ENCODE measurements at regions not wholly inside any gene's neighbourhood (a gene's known extent, or its start where the extent isn't known, plus 50 kb on each side); places are given as distances from the start of the nearest gene placed in this dataset.

DNA sequence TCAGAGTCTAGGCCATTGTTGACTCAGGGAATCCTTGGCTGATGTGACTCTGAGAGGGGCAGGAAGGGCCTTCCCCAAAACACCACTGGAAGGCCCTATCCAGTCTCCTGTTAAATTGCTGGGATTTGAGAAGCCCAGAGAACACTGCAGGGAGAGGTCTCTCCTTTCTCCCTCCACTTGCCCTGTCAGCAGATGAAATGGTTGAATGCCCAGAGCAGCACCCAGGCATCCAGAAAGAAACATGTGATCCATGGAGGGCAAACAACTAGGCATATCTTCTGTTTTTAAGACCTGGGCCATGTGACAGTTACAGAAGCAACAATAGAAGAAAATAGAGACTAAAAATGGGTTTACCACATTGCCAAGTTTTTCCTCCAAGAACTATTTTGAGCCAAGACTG is 291.1 kb downstream of the QDPR start:
- Histone ChIP-seq H3K27me3 (ENCODE audit: control insufficient read depth in 2 of 2, insufficient read depth in 1 of 2, low read length in 1 of 2) (no peaks in the 10 kb centered on the region), H3K4me3 (ENCODE audit: low read length in 2 of 2) (no peak overlapping the region), H3K27ac (ENCODE audit: low read depth in 1 of 2, low read length in 1 of 2) (no peak overlapping the region), H3K4me1 (ENCODE audit: control insufficient read depth in 2 of 2, insufficient read depth in 2 of 2, low read length in 2 of 2) (no peaks in the 10 kb centered on the region), H3K36me3 (ENCODE audit: control insufficient read depth in 2 of 2, insufficient read depth in 2 of 2, low read length in 1 of 2) (no peaks in the 10 kb centered on the region), H3K9me3 (ENCODE audit: control insufficient read depth in 2 of 2, insufficient read depth in 1 of 2, low read length in 1 of 2) (no peaks in the 10 kb centered on the region)
- no peak for DNase-seq (ENCODE audit: low read depth in 6 of 9, low spot score in 9 of 9)

- Histone ChIP-seq H3K27me3 (ENCODE audit: control insufficient read depth in 2 of 2, insufficient read depth in 1 of 2, low read length in 1 of 2) (no peaks in the 10 kb centered on the region), H3K4me3 (ENCODE audit: low read length in 2 of 2) (no peak overlapping the region), H3K9me3 (ENCODE audit: control insufficient read depth in 2 of 2, insufficient read depth in 1 of 2, low read length in 1 of 2) (peaks cover 0 to 4% of the 10 kb centered on the region in 2 donors), H3K4me1 (ENCODE audit: control insufficient read depth in 2 of 2, insufficient read depth in 2 of 2, low read length in 2 of 2) (no peaks in the 10 kb centered on the region), H3K36me3 (ENCODE audit: control insufficient read depth in 2 of 2, insufficient read depth in 2 of 2, low read length in 1 of 2) (no peaks in the 10 kb centered on the region), H3K27ac (ENCODE audit: low read depth in 1 of 2, low read length in 1 of 2) (no peak overlapping the region)
- DNase-seq (ENCODE audit: low read depth in 6 of 9, low spot score in 9 of 9), result no peak
- 93% methylated on average over 3 of the region's 3 CpGs for WGBS
Observed at GRCh38 chr4:17218786-17219185, 293.1 kb downstream of the QDPR start.

- H3K9me3 ChIP-seq (ENCODE audit: control insufficient read depth in 2 of 2, insufficient read depth in 1 of 2, low read length in 1 of 2), result no peaks in the 10 kb centered on the region
- H3K27me3 ChIP-seq (ENCODE audit: control insufficient read depth in 2 of 2, insufficient read depth in 1 of 2, low read length in 1 of 2), result no peaks in the 10 kb centered on the region
- WGBS, result 92% methylated on average over 7 of the region's 7 CpGs
- no peak overlapping the region for H3K27ac ChIP-seq (ENCODE audit: low read depth in 1 of 2, low read length in 1 of 2)
- DNase-seq (ENCODE audit: low read depth in 6 of 9, low spot score in 9 of 9), result no peak
- no peak overlapping the region for H3K4me3 ChIP-seq (ENCODE audit: low read length in 2 of 2)
- no peaks in the 10 kb centered on the region for H3K36me3 ChIP-seq (ENCODE audit: control insufficient read depth in 2 of 2, insufficient read depth in 2 of 2, low read length in 1 of 2)
- H3K4me1 ChIP-seq (ENCODE audit: control insufficient read depth in 2 of 2, insufficient read depth in 2 of 2, low read length in 2 of 2), result no peaks in the 10 kb centered on the region
Observed at GRCh38 chr4:17206829-17207801, 304.8 kb downstream of the QDPR start.

- DNase-seq (ENCODE audit: low read depth in 6 of 9, low spot score in 9 of 9), result no peak
- H3K4me3 ChIP-seq (ENCODE audit: low read length in 2 of 2), result no peak overlapping the region
- H3K36me3 ChIP-seq (ENCODE audit: control insufficient read depth in 2 of 2, insufficient read depth in 2 of 2, low read length in 1 of 2), result no peaks in the 10 kb centered on the region
- H3K27ac ChIP-seq (ENCODE audit: low read depth in 1 of 2, low read length in 1 of 2), result no peak overlapping the region
- H3K4me1 ChIP-seq (ENCODE audit: control insufficient read depth in 2 of 2, insufficient read depth in 2 of 2, low read length in 2 of 2), result no peaks in the 10 kb centered on the region
- WGBS, result 45% methylated on average over 2 of the region's 2 CpGs
- H3K27me3 ChIP-seq (ENCODE audit: control insufficient read depth in 2 of 2, insufficient read depth in 1 of 2, low read length in 1 of 2), result no peaks in the 10 kb centered on the region
- no peaks in the 10 kb centered on the region for H3K9me3 ChIP-seq (ENCODE audit: control insufficient read depth in 2 of 2, insufficient read depth in 1 of 2, low read length in 1 of 2)
Observed at GRCh38 chr4:17204908-17205307, 306.5 kb upstream of the LDB2 start.

GRCh38 chr4:17203797-17204196 is 305.4 kb upstream of the LDB2 start:
- Histone ChIP-seq H3K27ac (ENCODE audit: low read depth in 1 of 2, low read length in 1 of 2) (no peak overlapping the region), H3K36me3 (ENCODE audit: control insufficient read depth in 2 of 2, insufficient read depth in 2 of 2, low read length in 1 of 2) (no peaks in the 10 kb centered on the region), H3K4me1 (ENCODE audit: control insufficient read depth in 2 of 2, insufficient read depth in 2 of 2, low read length in 2 of 2) (no peaks in the 10 kb centered on the region), H3K9me3 (ENCODE audit: control insufficient read depth in 2 of 2, insufficient read depth in 1 of 2, low read length in 1 of 2) (no peaks in the 10 kb centered on the region), H3K4me3 (ENCODE audit: low read length in 2 of 2) (no peak overlapping the region), H3K27me3 (ENCODE audit: control insufficient read depth in 2 of 2, insufficient read depth in 1 of 2, low read length in 1 of 2) (no peaks in the 10 kb centered on the region)
- 94% methylated on average over 2 of the region's 2 CpGs for WGBS
- no peak for DNase-seq (ENCODE audit: low read depth in 6 of 9, low spot score in 9 of 9)

DNA sequence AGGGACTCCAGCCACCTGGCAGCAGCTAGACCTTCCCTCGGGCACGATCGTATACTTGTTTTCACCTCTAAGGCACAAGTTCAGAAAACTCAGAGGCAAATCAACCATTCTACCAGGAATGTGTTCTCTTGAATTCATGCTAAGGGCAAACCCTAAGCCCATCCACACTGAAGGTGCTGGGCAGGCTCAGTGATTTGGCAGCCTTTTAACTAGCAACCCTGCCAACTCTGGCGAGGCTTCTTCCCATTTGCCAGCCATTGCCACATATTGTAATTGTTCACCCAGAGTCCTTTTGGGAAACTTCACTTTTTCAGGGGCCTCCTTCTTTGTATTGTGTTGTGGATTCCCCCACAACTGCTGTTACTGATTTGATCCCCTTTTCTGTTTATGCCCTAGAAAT is 298.6 kb upstream of the LDB2 start:
- Histone ChIP-seq H3K36me3 (ENCODE audit: control insufficient read depth in 2 of 2, insufficient read depth in 2 of 2, low read length in 1 of 2) (no peaks in the 10 kb centered on the region), H3K9me3 (ENCODE audit: control insufficient read depth in 2 of 2, insufficient read depth in 1 of 2, low read length in 1 of 2) (no peaks in the 10 kb centered on the region), H3K27me3 (ENCODE audit: control insufficient read depth in 2 of 2, insufficient read depth in 1 of 2, low read length in 1 of 2) (no peaks in the 10 kb centered on the region), H3K27ac (ENCODE audit: low read depth in 1 of 2, low read length in 1 of 2) (no peak overlapping the region), H3K4me3 (ENCODE audit: low read length in 2 of 2) (no peak overlapping the region), H3K4me1 (ENCODE audit: control insufficient read depth in 2 of 2, insufficient read depth in 2 of 2, low read length in 2 of 2) (no peaks in the 10 kb centered on the region)
- no peak for DNase-seq (ENCODE audit: low read depth in 6 of 9, low spot score in 9 of 9)
- 98% methylated on average over 4 of the region's 4 CpGs for WGBS

- 84% methylated on average over 4 of the region's 4 CpGs for whole genome bisulfite sequencing
- no peaks in the 10 kb centered on the region for H3K36me3 ChIP-seq (ENCODE audit: control insufficient read depth in 2 of 2, insufficient read depth in 2 of 2, low read length in 1 of 2)
- H3K9me3 ChIP-seq (ENCODE audit: control insufficient read depth in 2 of 2, insufficient read depth in 1 of 2, low read length in 1 of 2), result no peaks in the 10 kb centered on the region
- H3K27ac ChIP-seq (ENCODE audit: low read depth in 1 of 2, low read length in 1 of 2), result no peak overlapping the region
- no peaks in the 10 kb centered on the region for H3K4me1 ChIP-seq (ENCODE audit: control insufficient read depth in 2 of 2, insufficient read depth in 2 of 2, low read length in 2 of 2)
- H3K27me3 ChIP-seq (ENCODE audit: control insufficient read depth in 2 of 2, insufficient read depth in 1 of 2, low read length in 1 of 2), result no peaks in the 10 kb centered on the region
- DNase-seq (ENCODE audit: low read depth in 6 of 9, low spot score in 9 of 9), result no peak
- no peak overlapping the region for H3K4me3 ChIP-seq (ENCODE audit: low read length in 2 of 2)
Observed at GRCh38 chr4:17195461-17196275, 297.2 kb upstream of the LDB2 start.

DNA sequence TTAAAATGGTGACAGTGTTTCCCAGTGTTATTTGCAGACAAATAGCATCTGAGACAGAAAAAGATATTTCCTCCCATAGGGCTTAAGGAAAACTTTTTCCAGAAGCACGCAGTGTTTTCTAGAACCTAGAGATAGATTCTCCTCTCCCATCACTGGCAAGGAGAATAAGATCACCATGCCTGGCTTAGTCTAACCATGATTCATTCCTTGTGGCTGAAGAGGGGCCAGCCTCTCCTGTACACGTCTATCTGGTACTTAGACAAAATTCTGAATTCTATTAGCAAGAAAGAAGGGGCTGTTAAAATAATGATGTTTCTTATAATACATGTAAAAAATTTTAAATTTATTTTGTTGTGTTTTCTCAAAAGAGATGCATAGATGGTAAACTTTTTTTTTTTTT is 296.1 kb upstream of the LDB2 start:
- Histone ChIP-seq H3K4me1 (ENCODE audit: control insufficient read depth in 2 of 2, insufficient read depth in 2 of 2, low read length in 2 of 2) (no peaks in the 10 kb centered on the region), H3K27me3 (ENCODE audit: control insufficient read depth in 2 of 2, insufficient read depth in 1 of 2, low read length in 1 of 2) (no peaks in the 10 kb centered on the region), H3K36me3 (ENCODE audit: control insufficient read depth in 2 of 2, insufficient read depth in 2 of 2, low read length in 1 of 2) (no peaks in the 10 kb centered on the region), H3K9me3 (ENCODE audit: control insufficient read depth in 2 of 2, insufficient read depth in 1 of 2, low read length in 1 of 2) (no peaks in the 10 kb centered on the region), H3K27ac (ENCODE audit: low read depth in 1 of 2, low read length in 1 of 2) (no peak overlapping the region), H3K4me3 (ENCODE audit: low read length in 2 of 2) (no peak overlapping the region)
- 94% methylated on average over 2 of the region's 2 CpGs for WGBS
- no peak for DNase-seq (ENCODE audit: low read depth in 6 of 9, low spot score in 9 of 9)

- no peaks in the 10 kb centered on the region for H3K36me3 ChIP-seq (ENCODE audit: control insufficient read depth in 2 of 2, insufficient read depth in 2 of 2, low read length in 1 of 2)
- no peaks in the 10 kb centered on the region for H3K4me1 ChIP-seq (ENCODE audit: control insufficient read depth in 2 of 2, insufficient read depth in 2 of 2, low read length in 2 of 2)
- H3K4me3 ChIP-seq (ENCODE audit: low read length in 2 of 2), result no peak overlapping the region
- no peak overlapping the region for H3K27ac ChIP-seq (ENCODE audit: low read depth in 1 of 2, low read length in 1 of 2)
- H3K27me3 ChIP-seq (ENCODE audit: control insufficient read depth in 2 of 2, insufficient read depth in 1 of 2, low read length in 1 of 2), result no peaks in the 10 kb centered on the region
- no peak for DNase-seq (ENCODE audit: low read depth in 6 of 9, low spot score in 9 of 9)
- no peaks in the 10 kb centered on the region for H3K9me3 ChIP-seq (ENCODE audit: control insufficient read depth in 2 of 2, insufficient read depth in 1 of 2, low read length in 1 of 2)
- WGBS, result 91% methylated on average over 3 of the region's 3 CpGs
Observed at GRCh38 chr4:17189759-17190158, 291.3 kb upstream of the LDB2 start.

All from thymus (tissue), 11 donors.